ENCODE measurements at regions not wholly inside any gene's neighbourhood (a gene's known extent, or its start where the extent isn't known, plus 50 kb on each side); places are given as distances from the start of the nearest gene placed in this dataset.

GRCh38 chr4:35520059-35520458 lies 724.3 kb downstream of the ARAP2 start:
- DNase-seq, result no peak

DNA sequence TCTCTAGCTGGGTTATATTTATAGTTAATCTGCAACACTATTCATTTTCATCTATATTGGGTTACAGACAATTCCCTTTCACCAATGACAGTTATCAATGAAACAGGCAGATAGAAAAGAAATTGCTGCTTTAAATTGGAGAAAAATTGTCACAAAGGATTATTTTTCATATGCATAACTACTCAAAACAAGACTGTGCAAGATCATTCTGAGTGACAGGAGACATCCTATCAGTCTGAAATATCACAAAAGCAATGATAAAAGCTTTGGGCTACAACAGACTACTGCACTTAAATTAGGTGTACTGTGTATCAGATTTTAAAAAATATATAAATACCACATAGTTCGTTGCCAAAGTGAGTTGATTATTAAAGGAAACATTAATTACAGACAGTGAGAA lies 722.6 kb downstream of the ARAP2 start:
- no peak for DNase-seq

- DNase-seq, result no peak
Measured at GRCh38 chr4:35525192-35525978, 718.9 kb downstream of the ARAP2 start.

GRCh38 chr4:35526456-35526855 lies 717.9 kb downstream of the ARAP2 start:
- DNase-seq, result no peak

DNA sequence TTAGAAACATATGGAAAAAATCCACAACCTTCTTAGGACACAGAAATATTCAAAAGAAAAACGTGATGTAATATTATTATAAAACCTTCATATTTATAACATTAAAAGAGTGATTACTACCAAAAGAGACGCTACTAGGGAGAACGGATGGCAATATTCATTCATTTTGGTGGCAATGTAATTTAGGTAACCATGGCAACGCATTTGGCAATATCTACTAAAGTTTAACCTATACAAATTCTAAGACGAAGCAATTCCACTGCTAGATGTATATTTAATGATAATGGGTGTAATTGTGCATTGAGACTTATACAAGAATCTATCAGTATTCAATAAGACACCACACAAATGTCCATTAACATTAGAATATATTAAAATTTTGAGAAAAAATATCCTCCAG lies 709.4 kb downstream of the ARAP2 start:
- no peak for DNase-seq

- DNase-seq, result no peak
Measured at GRCh38 chr4:35538807-35539206, 705.5 kb downstream of the ARAP2 start.

GRCh38 chr4:35539404-35540055 lies 704.8 kb downstream of the ARAP2 start:
- no peak for DNase-seq

DNA sequence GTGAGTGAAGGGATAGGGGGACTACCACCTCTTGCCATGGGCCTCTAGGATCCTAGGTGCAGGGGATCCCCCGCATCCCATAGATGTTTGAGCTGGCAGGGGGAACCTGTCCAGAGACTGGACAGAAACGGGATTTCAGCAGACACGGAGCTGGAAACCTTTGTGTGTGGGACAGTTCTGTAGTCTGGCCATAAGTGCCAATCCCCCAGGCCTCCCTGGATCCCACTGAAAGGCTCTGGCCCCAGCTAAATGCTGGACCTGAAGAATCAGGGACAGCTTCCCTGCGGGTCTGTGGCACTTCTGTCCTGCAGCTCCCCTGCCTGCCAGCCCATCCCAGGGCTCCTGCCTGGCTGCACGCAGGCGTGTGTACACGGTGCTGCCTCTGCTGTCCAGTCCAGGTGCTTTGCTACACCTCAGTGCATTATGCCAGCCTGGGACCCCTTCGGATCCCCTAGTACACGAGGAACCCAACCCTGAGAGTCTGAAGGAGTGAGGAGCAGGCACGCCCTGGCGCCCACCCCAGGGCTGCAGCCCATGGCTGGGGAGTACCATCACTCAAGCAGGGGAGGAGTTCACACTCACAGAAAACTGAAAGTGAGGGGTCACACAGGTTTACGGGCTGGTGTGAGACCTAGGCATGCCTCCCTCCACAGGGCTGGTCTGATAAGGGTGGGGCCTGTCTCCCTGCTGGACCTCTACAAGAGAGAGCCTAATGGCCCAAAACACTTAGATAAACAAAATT lies 703.0 kb downstream of the ARAP2 start:
- no peak for DNase-seq

GRCh38 chr4:35541888-35542213 lies 702.5 kb downstream of the ARAP2 start:
- no peak for DNase-seq

- DNase-seq, result no peak
Measured at GRCh38 chr4:35548921-35549320, 695.4 kb downstream of the ARAP2 start.

- DNase-seq, result no peak
Measured at GRCh38 chr4:35556387-35556786, 687.9 kb downstream of the ARAP2 start.

DNA sequence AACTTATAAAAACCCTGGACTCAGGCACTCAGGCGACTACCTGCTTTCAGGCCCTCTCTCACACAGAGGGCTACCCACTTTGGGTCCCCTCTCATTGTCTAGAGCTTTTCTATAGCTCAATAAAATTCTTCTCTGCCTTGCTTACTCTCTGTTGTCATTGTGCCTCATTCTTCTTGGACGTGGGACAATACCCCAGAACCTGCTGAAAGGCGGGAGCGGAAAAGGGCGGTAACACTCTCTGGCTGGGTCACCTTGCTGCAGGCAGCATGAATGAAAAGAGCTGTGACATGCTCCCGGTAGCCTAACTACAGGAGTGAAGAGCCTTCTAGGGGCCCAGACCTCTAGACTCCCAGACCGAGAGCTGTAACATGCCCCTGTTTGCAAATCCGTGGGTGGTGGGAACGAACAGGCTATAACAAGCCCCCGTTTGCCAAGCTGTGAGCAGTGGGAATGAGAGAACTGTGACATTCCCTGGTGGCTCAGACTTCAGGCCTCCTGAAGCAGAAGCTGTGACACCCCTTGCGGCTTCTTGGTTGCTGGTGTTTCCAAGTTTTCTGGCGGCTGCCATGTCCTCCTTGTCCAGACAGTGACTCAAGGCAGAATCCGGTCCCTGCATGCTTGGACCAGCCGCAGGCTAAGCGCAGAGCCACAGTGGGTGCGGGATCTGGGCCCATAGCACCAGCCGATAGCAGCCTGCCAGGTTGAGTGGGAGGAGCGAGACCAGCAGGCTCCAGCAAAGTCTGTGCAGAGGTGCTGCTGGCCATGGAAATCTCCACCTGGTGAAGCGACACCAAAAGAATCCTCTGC lies 684.6 kb downstream of the ARAP2 start:
- DNase-seq, result no peak

GRCh38 chr4:35562861-35563260 lies 681.5 kb downstream of the ARAP2 start:
- no peak for DNase-seq

DNA sequence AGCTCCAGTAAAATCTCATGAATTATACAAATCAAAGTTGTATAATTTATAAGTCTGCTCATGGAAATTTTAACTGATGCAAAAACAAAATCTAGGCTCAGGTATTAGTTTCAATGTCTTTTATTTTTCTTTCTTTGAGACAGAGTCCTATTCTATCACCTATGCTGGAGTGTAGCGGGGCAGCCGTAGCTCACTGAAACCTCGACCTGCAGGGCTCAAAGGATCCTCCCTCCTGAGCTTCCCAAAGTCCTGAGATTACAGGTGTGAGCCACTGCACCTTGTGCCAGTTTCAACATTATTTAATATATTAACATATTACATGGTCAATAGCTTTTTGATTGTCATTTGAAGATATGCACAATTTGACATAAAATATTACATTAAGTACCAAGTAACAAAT lies 678.7 kb downstream of the ARAP2 start:
- DNase-seq, result no peak

GRCh38 chr4:35591035-35591434 lies 653.3 kb downstream of the ARAP2 start:
- DNase-seq, result no peak

- DNase-seq, result no peak
Measured at GRCh38 chr4:35604252-35604651, 640.1 kb downstream of the ARAP2 start.

GRCh38 chr4:35604724-35605123 lies 639.6 kb downstream of the ARAP2 start:
- DNase-seq, result no peak

DNA sequence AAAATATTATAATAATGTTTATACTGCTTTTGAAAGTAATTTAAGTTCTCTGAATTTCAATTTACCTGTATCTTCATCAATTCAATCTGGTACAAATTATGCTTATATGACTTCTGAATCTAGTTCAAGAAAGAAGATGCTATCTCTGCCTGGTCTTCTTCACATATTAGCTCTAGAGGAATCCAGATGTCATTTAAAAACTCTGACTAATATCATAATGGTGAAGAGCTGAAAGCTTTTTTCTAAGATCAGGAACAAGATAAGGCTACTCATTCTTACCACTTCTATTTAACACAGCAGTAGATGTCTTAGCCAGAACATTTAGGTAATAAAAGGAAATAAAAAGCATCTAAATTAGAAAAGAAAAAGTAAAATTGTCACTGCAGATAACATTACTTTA lies 636.1 kb downstream of the ARAP2 start:
- DNase-seq, result no peak

DNA sequence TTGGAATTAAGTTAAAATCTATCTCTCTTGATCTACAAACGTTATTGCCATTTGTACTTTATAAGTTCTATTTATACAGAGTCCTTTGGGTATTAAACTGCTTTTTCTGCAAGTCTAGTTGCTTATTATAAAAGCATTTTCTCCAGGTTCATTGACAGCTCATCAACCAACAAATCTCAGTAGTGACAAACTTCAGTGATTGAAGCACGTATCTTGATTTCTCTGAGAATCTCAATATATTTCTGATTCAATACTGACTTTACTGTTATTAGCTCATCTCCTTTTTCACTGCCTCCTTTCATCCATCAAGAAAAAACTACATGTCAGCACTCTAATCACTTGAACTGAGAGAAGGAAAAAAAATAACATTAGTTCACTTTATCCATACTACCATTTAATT lies 630.2 kb downstream of the ARAP2 start:
- no peak for DNase-seq

DNA sequence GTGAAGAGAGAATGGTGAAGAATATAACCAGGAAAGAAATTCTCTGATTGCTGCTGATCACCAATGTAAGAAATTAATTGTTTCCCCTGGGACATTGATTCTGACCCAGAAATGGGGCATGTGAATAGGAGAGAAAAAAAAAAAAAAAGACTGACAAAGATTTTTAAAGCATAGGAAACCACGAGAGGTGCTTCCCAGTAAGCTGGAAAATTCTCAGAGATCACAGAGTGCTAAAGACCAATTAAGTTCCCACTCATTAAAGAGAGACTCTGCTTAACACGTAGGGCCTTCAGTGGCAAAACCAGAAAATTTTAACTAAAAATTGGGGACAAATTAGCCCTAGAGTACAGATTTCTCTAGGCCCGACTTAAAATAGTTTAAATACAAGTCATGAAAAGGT lies 604.4 kb downstream of the ARAP2 start:
- no peak for DNase-seq

DNA sequence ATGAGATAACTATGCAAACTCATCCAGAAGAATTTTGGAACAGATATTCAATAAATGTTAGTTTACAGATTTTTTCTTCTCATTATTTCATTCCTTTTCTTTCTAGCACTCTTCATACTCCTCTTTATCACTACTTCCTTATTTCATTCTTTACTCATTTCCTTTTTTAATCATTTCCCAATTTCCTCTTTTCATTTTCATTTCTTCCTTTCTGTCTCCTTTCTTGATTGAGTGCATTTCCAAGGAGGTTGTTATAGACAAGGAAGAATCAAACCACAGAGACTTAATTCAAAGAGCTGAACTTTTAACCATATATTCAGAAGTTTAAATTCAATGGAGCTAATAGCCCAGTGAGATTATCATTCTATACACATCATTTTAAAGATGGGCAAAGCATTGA lies 600.7 kb downstream of the ARAP2 start:
- DNase-seq, result no peak

DNA sequence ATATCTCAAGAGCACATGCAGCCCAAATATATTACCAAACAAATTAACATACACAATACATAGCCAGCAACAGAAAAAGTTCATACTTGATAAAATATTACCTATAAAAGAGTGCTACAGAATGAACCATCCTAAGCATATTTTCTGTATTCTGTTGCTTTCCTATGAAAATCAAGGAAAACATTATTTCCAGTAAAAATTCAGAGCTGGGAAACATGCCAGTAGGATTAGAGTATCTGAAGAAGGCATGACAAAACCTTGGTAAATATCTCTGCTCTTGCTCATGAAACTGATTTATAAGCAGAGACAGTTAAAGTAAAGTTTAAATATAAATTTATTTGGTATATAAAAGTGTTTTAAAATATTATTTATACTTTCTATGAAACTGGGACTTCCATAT lies 599.7 kb downstream of the ARAP2 start:
- no peak for DNase-seq

DNA sequence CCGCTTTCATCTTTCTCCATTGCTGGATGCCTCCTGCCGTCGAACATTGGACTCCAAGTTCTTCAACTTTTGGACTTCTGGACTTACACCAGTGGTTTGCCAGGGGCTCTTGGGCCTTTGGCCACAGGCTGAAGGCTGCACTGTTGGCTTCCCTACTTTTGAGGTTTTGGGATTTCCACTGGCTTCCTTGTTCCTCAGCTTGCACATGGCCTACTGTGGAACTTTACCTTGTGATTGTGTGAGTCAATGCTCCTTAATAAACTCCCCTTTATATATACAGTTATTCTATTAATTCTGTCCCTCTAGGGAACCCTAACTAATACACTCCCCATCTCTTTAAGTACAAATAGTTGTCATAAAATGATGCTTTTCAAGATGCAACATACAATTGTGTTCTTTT lies 595.3 kb downstream of the ARAP2 start:
- DNase-seq, result no peak
